Adrenal gland (tissue), 9 donors: ENCODE measurements at regions not wholly inside any gene's neighbourhood (a gene's known extent, or its start where the extent isn't known, plus 50 kb on each side); places are given as distances from the start of the nearest gene placed in this dataset.

Experiments
- DNase-seq, 7 donors: peaks; one replicate each; pipeline ENCODE4 v3.0.0-alpha.2; 2019 to 2020
- H3K27ac ChIP-seq, 5 donors: fragments of 200-600 bp; sonication (generic) in 4 of 5; 1 replicate in 3 of 5; 2 replicates in 2 of 5; pipeline versions ENCODE4 v1.5.1 to v1.8.0; 2016 to 2020; ENCODE audit warnings: mild to moderate bottlenecking in 1 of 5
- H3K27me3 ChIP-seq: fragments of 200-600 bp; 2 replicates; pipeline ENCODE4 v1.8.0; 2021
- H3K36me3 ChIP-seq, 2 donors: fragments of 200-600 bp; replicated peaks in 1 of 2; 1 replicate in 1 of 2; 2 replicates in 1 of 2; pipeline versions ENCODE4 v1.5.1 to v1.8.0; 2018 to 2022
- H3K4me1 ChIP-seq, 2 donors: fragments of 200-600 bp; replicated peaks in 1 of 2; 1 replicate in 1 of 2; 2 replicates in 1 of 2; pipeline versions ENCODE4 v1.5.1 to v1.8.0; 2018 to 2021
- H3K4me3 ChIP-seq, 4 donors: fragments of 200-600 bp; sonication (generic) in 3 of 4; one replicate each; pipeline ENCODE4 v1.5.1; 2016 to 2018
- H3K9me3 ChIP-seq, 3 donors: fragments of 200-600 bp; sonication (generic) in 1 of 3; replicated peaks in 1 of 3; 1 replicate in 2 of 3; 2 replicates in 1 of 3; pipeline versions ENCODE4 v1.5.1 to v1.8.0; 2016 to 2021
- CTCF ChIP-seq, 6 experiments: fragments of 450-650 bp in 4 of 6; fragments of 200-600 bp in 2 of 6; sonication (generic) in 1 of 6; IDR thresholded peaks; 1 replicate in 5 of 6; 2 replicates in 1 of 6; pipeline versions ENCODE4 v1.5.1 to v1.8.0; 2016 to 2021; ENCODE audit warnings: antibody characterized with exemption in 6 of 6, mild to moderate bottlenecking in 2 of 6, moderate library complexity in 1 of 6
- POLR2A ChIP-seq, 2 donors: fragments of 450-650 bp; IDR thresholded peaks; one replicate each; pipeline ENCODE4 v1.6.1; 2017; ENCODE audit warnings: antibody characterized with exemption in 2 of 2, mild to moderate bottlenecking in 2 of 2, moderate library complexity in 1 of 2
- WGBS, 4 donors: extraction: QIAGEN DNeasy Blood & Tissue Kit in 2 of 4; methylation state at CpG; one replicate each; pipeline versions ENCODE4 v1.1.5 to v1.1.7; 2013 to 2017; 5-methylcytosine and 5-hydroxymethylcytosine counted together
- intact Hi-C, 2 donors: fragments of 100-400 bp; cut with DNase I; formaldehyde crosslinking; loops; one replicate each; pipeline versions ENCODE4 v1.14.1 to v1.15.0; 2022 to 2023
- donor health status: healthy with polysubstance abuse.
- donor health status: Bipolar disorder and iron deficiency.
- donor health status: DM: yes; HTN: yes; CAD: no.
- donor health status: DM: no; HTN: no; CAD: no.
- donor health status: DM: no; HTN: no; CAD: no.

- H3K27me3 ChIP-seq = no peaks in the 10 kb centered on the region
- no peaks in the 10 kb centered on the region for H3K4me1 ChIP-seq
- H3K36me3 ChIP-seq = no peaks in the 10 kb centered on the region
- no peak overlapping the region for H3K4me3 ChIP-seq
- DNase-seq = no peak
- WGBS, 4 donors = 66 to 89% (median 78%) methylated on average over 3 of the region's 3 CpGs
- no peak overlapping the region for H3K27ac ChIP-seq
- intact Hi-C loops = no loop called here
- TF ChIP-seq CTCF (IDR thresholded peaks at IDR 0.05) (no peak), POLR2A (IDR thresholded peaks at IDR 0.05) (no peak)
- H3K9me3 ChIP-seq = no peaks in the 10 kb centered on the region
Observed at GRCh38 chrX:34848281-34848680, 94.3 kb upstream of the FAM47B start.

GRCh38 chrX:34849371-34849770, 93.2 kb upstream of the FAM47B start:
- no peak overlapping the region for H3K4me3 ChIP-seq
- no peak for DNase-seq
- TF ChIP-seq POLR2A (IDR thresholded peaks at IDR 0.05) (no peak), CTCF (IDR thresholded peaks at IDR 0.05) (no peak)
- no peaks in the 10 kb centered on the region for H3K36me3 ChIP-seq
- H3K9me3 ChIP-seq = no peaks in the 10 kb centered on the region
- intact Hi-C loops = no loop called here
- H3K27me3 ChIP-seq = no peaks in the 10 kb centered on the region
- no peaks in the 10 kb centered on the region for H3K4me1 ChIP-seq
- no peak overlapping the region for H3K27ac ChIP-seq
- WGBS, 4 donors = 27 to 43% (median 35%) methylated on average over 1 of the region's 1 CpG

GRCh38 chrX:34859191-34859590, 83.4 kb upstream of the FAM47B start:
- no peak for DNase-seq
- H3K36me3 ChIP-seq = no peaks in the 10 kb centered on the region
- H3K9me3 ChIP-seq = no peaks in the 10 kb centered on the region
- intact Hi-C loops = no loop called here
- no peaks in the 10 kb centered on the region for H3K4me1 ChIP-seq
- H3K4me3 ChIP-seq = no peak overlapping the region
- WGBS, 4 donors = 46 to 80% (median 61%) methylated on average over 2 of the region's 2 CpGs
- TF ChIP-seq POLR2A (IDR thresholded peaks at IDR 0.05) (no peak), CTCF (IDR thresholded peaks at IDR 0.05) (no peak)
- no peak overlapping the region for H3K27ac ChIP-seq
- H3K27me3 ChIP-seq = peaks cover 11% of the 10 kb centered on the region

GRCh38 chrX:34863906-34864305, 78.7 kb upstream of the FAM47B start:
- no peak overlapping the region for H3K27ac ChIP-seq
- H3K4me3 ChIP-seq = no peak overlapping the region
- no peaks in the 10 kb centered on the region for H3K4me1 ChIP-seq
- peaks cover 11% of the 10 kb centered on the region for H3K27me3 ChIP-seq
- H3K36me3 ChIP-seq = no peaks in the 10 kb centered on the region
- intact Hi-C loops = no loop called here
- 63 to 80% (median 69%) methylated on average over 2 of the region's 2 CpGs for WGBS, 4 donors
- no peak for DNase-seq
- H3K9me3 ChIP-seq = no peaks in the 10 kb centered on the region
- TF ChIP-seq CTCF (IDR thresholded peaks at IDR 0.05) (no peak), POLR2A (IDR thresholded peaks at IDR 0.05) (no peak)
